ENCODE measurements at regions not wholly inside any gene's neighbourhood (a gene's known extent, or its start where the extent isn't known, plus 50 kb on each side); places are given as distances from the start of the nearest gene placed in this dataset.

- no peak for TF ChIP-seq CTCF (IDR thresholded peaks at IDR 0.05; ENCODE audit: extremely low read depth, low read depth, low read length)
- H3K4me3 ChIP-seq (ENCODE audit: insufficient read depth, low read length), result no peak overlapping the region
- H3K36me3 ChIP-seq (ENCODE audit: insufficient read depth, low read length), result no peaks in the 10 kb centered on the region
- peaks cover 66% of the 10 kb centered on the region for H3K27me3 ChIP-seq (ENCODE audit: insufficient read depth, low read length)
- H3K4me2 ChIP-seq (ENCODE audit: insufficient read depth, low read length), result no peak overlapping the region
- H2AFZ ChIP-seq (ENCODE audit: low read length), result no peak overlapping the region
- no peak overlapping the region for H3K27ac ChIP-seq (ENCODE audit: low read depth, low read length)
- H3K79me2 ChIP-seq (ENCODE audit: insufficient read depth, low read length), result no peaks in the 10 kb centered on the region
- H3K9me3 ChIP-seq (ENCODE audit: low read depth, low read length), result no peaks in the 10 kb centered on the region
- H3K4me1 ChIP-seq (ENCODE audit: insufficient read depth, low read length), result no peaks in the 10 kb centered on the region
- DNase-seq (ENCODE audit: insufficient read length, low spot score, missing footprints), result no peak
- H4K20me1 ChIP-seq (ENCODE audit: insufficient read depth, low read length), result no peaks in the 10 kb centered on the region
Observed at GRCh38 chr2:121037480-121037879, 247.5 kb downstream of the TFCP2L1 start.

GRCh38 chr2:121038031-121038430 is 247.0 kb downstream of the TFCP2L1 start:
- H3K4me3 ChIP-seq (ENCODE audit: insufficient read depth, low read length), result no peak overlapping the region
- TF ChIP-seq CTCF (IDR thresholded peaks at IDR 0.05; ENCODE audit: extremely low read depth, low read depth, low read length), result no peak
- peaks cover 61% of the 10 kb centered on the region for H3K27me3 ChIP-seq (ENCODE audit: insufficient read depth, low read length)
- no peaks in the 10 kb centered on the region for H3K79me2 ChIP-seq (ENCODE audit: insufficient read depth, low read length)
- DNase-seq (ENCODE audit: insufficient read length, low spot score, missing footprints), result no peak
- no peaks in the 10 kb centered on the region for H3K9me3 ChIP-seq (ENCODE audit: low read depth, low read length)
- no peaks in the 10 kb centered on the region for H4K20me1 ChIP-seq (ENCODE audit: insufficient read depth, low read length)
- H3K36me3 ChIP-seq (ENCODE audit: insufficient read depth, low read length), result no peaks in the 10 kb centered on the region
- H3K4me1 ChIP-seq (ENCODE audit: insufficient read depth, low read length), result no peaks in the 10 kb centered on the region
- H3K4me2 ChIP-seq (ENCODE audit: insufficient read depth, low read length), result no peak overlapping the region
- H3K27ac ChIP-seq (ENCODE audit: low read depth, low read length), result no peak overlapping the region
- no peak overlapping the region for H2AFZ ChIP-seq (ENCODE audit: low read length)

- Histone ChIP-seq H2AFZ (ENCODE audit: low read length) (no peak overlapping the region), H3K27ac (ENCODE audit: low read depth, low read length) (no peak overlapping the region), H3K4me3 (ENCODE audit: insufficient read depth, low read length) (no peak overlapping the region), H3K79me2 (ENCODE audit: insufficient read depth, low read length) (no peaks in the 10 kb centered on the region), H3K9me3 (ENCODE audit: low read depth, low read length) (no peaks in the 10 kb centered on the region), H3K4me1 (ENCODE audit: insufficient read depth, low read length) (no peaks in the 10 kb centered on the region), H3K27me3 (ENCODE audit: insufficient read depth, low read length) (peaks cover 57% of the 10 kb centered on the region), H3K36me3 (ENCODE audit: insufficient read depth, low read length) (no peaks in the 10 kb centered on the region), H4K20me1 (ENCODE audit: insufficient read depth, low read length) (no peaks in the 10 kb centered on the region), H3K4me2 (ENCODE audit: insufficient read depth, low read length) (no peak overlapping the region)
- DNase-seq (ENCODE audit: insufficient read length, low spot score, missing footprints), result no peak
- no peak for TF ChIP-seq CTCF (IDR thresholded peaks at IDR 0.05; ENCODE audit: extremely low read depth, low read depth, low read length)
Observed at GRCh38 chr2:121038431-121038830, 246.6 kb downstream of the TFCP2L1 start.

- H3K9me3 ChIP-seq (ENCODE audit: low read depth, low read length), result no peaks in the 10 kb centered on the region
- no peak overlapping the region for H2AFZ ChIP-seq (ENCODE audit: low read length)
- no peak overlapping the region for H3K4me3 ChIP-seq (ENCODE audit: insufficient read depth, low read length)
- no peaks in the 10 kb centered on the region for H3K79me2 ChIP-seq (ENCODE audit: insufficient read depth, low read length)
- no peak for DNase-seq (ENCODE audit: insufficient read length, low spot score, missing footprints)
- no peak overlapping the region for H3K4me2 ChIP-seq (ENCODE audit: insufficient read depth, low read length)
- no peaks in the 10 kb centered on the region for H3K4me1 ChIP-seq (ENCODE audit: insufficient read depth, low read length)
- no peak overlapping the region for H3K27ac ChIP-seq (ENCODE audit: low read depth, low read length)
- no peak for TF ChIP-seq CTCF (IDR thresholded peaks at IDR 0.05; ENCODE audit: extremely low read depth, low read depth, low read length)
- H4K20me1 ChIP-seq (ENCODE audit: insufficient read depth, low read length), result no peaks in the 10 kb centered on the region
- H3K36me3 ChIP-seq (ENCODE audit: insufficient read depth, low read length), result no peaks in the 10 kb centered on the region
- H3K27me3 ChIP-seq (ENCODE audit: insufficient read depth, low read length), result peaks cover 51% of the 10 kb centered on the region
Observed at GRCh38 chr2:121038891-121039616, 245.9 kb downstream of the TFCP2L1 start.

All from osteoblast (primary cell).